Neutrophil (primary cell): ENCODE measurements at regions not wholly inside any gene's neighbourhood (a gene's known extent, or its start where the extent isn't known, plus 50 kb on each side); places are given as distances from the start of the nearest gene placed in this dataset.

ENCODE experiments used
- H3K27ac ChIP-seq: fragments of 200-600 bp; sonication (generic); 2 replicates; pipeline ENCODE4 v1.5.1; 2016; ENCODE audit warnings: mild to moderate bottlenecking, moderate library complexity
- H3K27me3 ChIP-seq: fragments of 200-600 bp; sonication (generic); 2 replicates; pipeline ENCODE4 v1.6.0; 2016; ENCODE audit warnings: mild to moderate bottlenecking
- H3K36me3 ChIP-seq: fragments of 200-600 bp; sonication (generic); 2 replicates; pipeline ENCODE4 v1.5.1; 2017
- H3K4me1 ChIP-seq, 2 experiments: fragments of 200-600 bp in 1 of 2; sonication (generic) in 1 of 2; 1 replicate in 1 of 2; 2 replicates in 1 of 2; pipeline versions ENCODE4 v1.5.1 to v1.6.1; 2013 to 2016; ENCODE audit warnings: low read depth in 1 of 2, low read length in 1 of 2, mild to moderate bottlenecking in 1 of 2, moderate library complexity in 1 of 2; ENCODE audit not compliant: control insufficient read depth in 1 of 2, insufficient read depth in 1 of 2
- H3K4me3 ChIP-seq, 2 experiments: fragments of 200-600 bp in 1 of 2; sonication (generic) in 1 of 2; 1 replicate in 1 of 2; 2 replicates in 1 of 2; pipeline ENCODE4 v1.5.1; 2013 to 2016; ENCODE audit warnings: low read depth in 1 of 2, low read length in 1 of 2, mild to moderate bottlenecking in 1 of 2, moderate library complexity in 1 of 2
- H3K9me3 ChIP-seq: fragments of 200-600 bp; sonication (generic); 2 replicates; pipeline ENCODE4 v1.5.1; 2016
- CTCF ChIP-seq: fragments of 200-600 bp; sonication (generic); IDR thresholded peaks from 2 replicates; pipeline ENCODE4 v1.5.1; 2016; ENCODE audit warnings: antibody characterized with exemption

DNA sequence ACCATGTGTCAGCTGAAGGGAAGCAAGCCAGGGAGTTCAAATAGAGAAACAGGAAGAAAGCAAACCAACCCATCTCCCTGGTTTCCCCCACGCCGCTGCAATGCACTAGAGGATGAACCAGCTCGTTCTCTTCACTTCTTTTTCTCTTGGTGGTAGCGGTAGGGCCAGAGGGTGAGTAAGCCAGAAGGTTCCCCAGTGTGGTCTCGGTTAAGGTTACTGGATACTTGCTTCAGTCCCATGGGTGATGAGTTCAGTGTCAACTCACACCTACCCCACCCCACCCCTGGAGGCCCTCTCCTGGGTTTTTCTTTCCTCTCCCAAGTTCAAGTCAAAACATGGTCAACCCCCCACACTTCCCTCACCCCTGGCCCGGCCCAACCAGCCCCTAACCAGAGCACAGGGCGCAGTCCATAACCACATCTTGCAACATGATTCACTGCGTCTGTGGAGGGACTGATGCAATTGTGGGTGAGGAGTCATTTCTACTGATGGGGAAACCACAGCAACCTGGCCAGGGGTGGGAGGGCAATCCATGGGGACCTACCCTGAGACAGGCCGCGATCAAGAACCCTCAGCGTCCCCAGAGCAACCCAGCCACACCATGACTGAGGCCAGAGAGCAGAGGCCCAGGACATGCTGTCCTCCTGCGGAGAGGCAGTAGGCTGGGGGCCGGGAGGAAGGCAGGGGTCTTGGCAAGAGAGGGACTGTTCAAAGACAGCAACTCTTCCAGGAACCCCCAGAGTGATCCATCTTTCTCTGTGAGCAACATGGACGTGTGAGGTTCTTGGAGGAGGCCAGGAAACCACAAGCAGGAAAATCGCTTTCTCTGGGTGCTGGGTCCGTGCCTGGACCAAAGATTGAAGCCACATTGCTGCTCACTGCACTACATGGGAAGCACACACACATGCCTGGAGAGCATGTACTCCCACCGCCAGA lies 276.6 kb downstream of the UACA start:
- TF ChIP-seq CTCF = peak; percentile 35
- no peaks in the 10 kb centered on the region for H3K36me3 ChIP-seq
- H3K27me3 ChIP-seq = no peaks in the 10 kb centered on the region
- H3K9me3 ChIP-seq = no peaks in the 10 kb centered on the region
- H3K4me1 ChIP-seq = peaks cover 88 to 98% of the 10 kb centered on the region in 2 experiments
- peak overlapping the region; percentile 36 to 39 for H3K4me3 ChIP-seq
- H3K27ac ChIP-seq = peak overlapping the region; percentile 94

GRCh38 chr15:70486012-70486411 lies 277.3 kb downstream of the UACA start:
- no peak for TF ChIP-seq CTCF
- H3K4me1 ChIP-seq = peaks cover 88 to 98% of the 10 kb centered on the region in 2 experiments
- H3K9me3 ChIP-seq = no peaks in the 10 kb centered on the region
- no peaks in the 10 kb centered on the region for H3K27me3 ChIP-seq
- no peaks in the 10 kb centered on the region for H3K36me3 ChIP-seq
- H3K4me3 ChIP-seq = peak overlapping the region; percentile 28 to 36
- peak overlapping the region; percentile 94 for H3K27ac ChIP-seq

DNA sequence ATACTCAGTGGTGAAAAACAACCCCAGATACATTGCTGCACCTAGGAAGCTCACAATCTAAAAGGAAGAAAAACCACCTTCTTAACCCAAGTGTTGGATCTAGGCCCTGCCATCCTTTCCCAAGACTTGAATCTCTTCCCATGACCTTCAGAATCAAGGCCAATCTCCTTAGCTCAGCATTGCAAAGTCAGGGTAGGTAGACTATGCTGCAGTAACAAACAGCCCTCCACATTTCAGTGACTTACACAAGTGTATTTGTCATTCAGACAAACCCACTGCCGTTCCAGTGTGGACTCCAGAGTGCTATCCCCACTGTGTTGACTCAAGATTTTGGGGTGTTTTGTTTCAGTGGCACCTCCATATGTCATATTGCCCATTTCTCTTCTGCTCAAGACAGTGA lies 278.4 kb downstream of the UACA start:
- Histone ChIP-seq H3K27me3 (no peaks in the 10 kb centered on the region), H3K27ac (peak overlapping the region; percentile 94), H3K36me3 (no peaks in the 10 kb centered on the region), H3K4me1 (peaks cover 91 to 98% of the 10 kb centered on the region in 2 experiments), H3K4me3 (no peak overlapping the region), H3K9me3 (no peaks in the 10 kb centered on the region)
- TF ChIP-seq CTCF = no peak

DNA sequence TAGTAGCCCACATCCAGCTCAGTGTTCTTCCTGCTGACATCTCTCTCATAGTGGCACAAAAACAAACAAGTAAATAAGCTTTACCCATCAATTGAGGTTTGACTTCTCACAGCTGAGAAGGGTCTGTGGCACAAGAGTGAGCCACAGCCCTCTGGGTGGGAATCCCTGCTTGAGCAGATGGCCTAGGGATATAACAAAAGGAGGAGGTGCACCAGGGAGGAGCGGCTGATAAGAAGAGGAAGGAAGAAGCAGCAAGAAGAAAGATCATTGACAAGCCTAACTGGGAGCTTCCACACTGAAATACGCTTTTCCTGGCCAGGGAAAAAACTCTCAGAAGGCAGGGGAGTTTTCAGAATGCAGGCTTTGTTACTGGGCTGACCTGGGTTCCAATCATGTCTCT lies 279.8 kb downstream of the UACA start:
- peak overlapping the region; percentile 94 for H3K27ac ChIP-seq
- no peak for TF ChIP-seq CTCF
- no peaks in the 10 kb centered on the region for H3K9me3 ChIP-seq
- H3K36me3 ChIP-seq = no peaks in the 10 kb centered on the region
- H3K4me3 ChIP-seq = peak overlapping the region in 1 of 2 experiments; percentile 27
- peaks cover 99 to 100% of the 10 kb centered on the region in 2 experiments for H3K4me1 ChIP-seq
- H3K27me3 ChIP-seq = no peaks in the 10 kb centered on the region

DNA sequence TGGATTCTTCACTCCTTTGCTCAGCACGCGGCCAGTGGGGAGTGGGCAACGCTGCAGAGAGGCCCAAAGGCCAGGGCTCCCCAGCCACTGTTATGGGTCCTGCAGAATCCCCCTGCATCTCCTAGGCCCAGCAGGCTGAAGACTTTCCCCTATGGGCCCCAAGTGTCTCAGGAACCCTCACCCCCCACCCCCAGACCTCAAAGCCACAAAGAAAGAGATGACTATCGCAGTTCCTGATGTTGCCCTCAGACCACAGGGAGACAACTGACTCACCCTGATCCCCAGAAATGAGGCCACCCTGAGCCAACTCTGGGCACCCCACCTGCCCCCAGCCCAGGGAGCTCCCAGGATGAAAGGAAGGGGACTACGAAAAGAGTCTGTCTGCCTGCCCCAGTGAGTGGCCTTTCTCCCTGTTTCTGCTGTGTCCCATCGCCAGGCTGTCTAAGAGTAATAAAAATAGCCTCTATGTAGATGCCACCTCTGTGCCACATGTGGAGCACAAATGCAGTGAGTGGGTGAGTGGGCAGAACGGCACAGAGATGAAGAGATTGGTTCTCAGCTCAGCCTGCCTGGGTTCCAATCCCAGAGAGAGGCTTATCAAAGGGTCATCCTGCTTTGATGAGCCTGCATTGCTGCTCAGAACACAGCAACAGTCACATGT lies 283.0 kb downstream of the UACA start:
- no peak for TF ChIP-seq CTCF
- Histone ChIP-seq H3K9me3 (no peaks in the 10 kb centered on the region), H3K4me1 (peaks cover 77 to 87% of the 10 kb centered on the region in 2 experiments), H3K4me3 (peak overlapping the region in 1 of 2 experiments; percentile 21), H3K27me3 (no peaks in the 10 kb centered on the region), H3K36me3 (no peaks in the 10 kb centered on the region), H3K27ac (peak overlapping the region; percentile 94)
